Erythroblast (primary cell): ENCODE measurements at regions not wholly inside any gene's neighbourhood (a gene's known extent, or its start where the extent isn't known, plus 50 kb on each side); places are given as distances from the start of the nearest gene placed in this dataset.
"Not testable (repeated sequence)": the region's sequence is repeated elsewhere in the genome, so short reads cannot be mapped to it uniquely, and the experiment has no call there.

Experiments used
- GATA1 ChIP-seq: IDR thresholded peaks from 2 replicates; pipeline ENCODE4 v1.6.1; 2011; ENCODE audit warnings: low read depth, mild to moderate bottlenecking, control low read depth, low read length, moderate library complexity
- POLR2A ChIP-seq: IDR thresholded peaks from 2 replicates; pipeline ENCODE4 v1.6.1; 2011; ENCODE audit warnings: mild to moderate bottlenecking, low read length

- TF ChIP-seq POLR2A, GATA1: not testable (repeated sequence)
Observed at GRCh38 chr2:106248548-106249151, 54.5 kb upstream of the UXS1 start.
